T-helper 1 cell treated with Interleukin-12 subunit alpha and Interleukin-12 subunit beta and Interleukin-4 antibody, amounts not matched to agents 30 ng/mL and 1 ng/mL, for 36 hours (primary cell): ENCODE measurements at regions not wholly inside any gene's neighbourhood (a gene's known extent, or its start where the extent isn't known, plus 50 kb on each side); places are given as distances from the start of the nearest gene placed in this dataset.
"Not testable (repeated sequence)": the region's sequence is repeated elsewhere in the genome, so short reads cannot be mapped to it uniquely, and the experiment has no call there.

Experiments
- intact Hi-C: fragments of 100-400 bp; cut with micrococcal nuclease; formaldehyde crosslinking; loops from one replicate; pipeline ENCODE4 v1.15.1; 2024

- intact Hi-C loops: no loop called here
Measured at GRCh38 chr12:59055204-59055860, 135.0 kb upstream of the LRIG3 start.

DNA sequence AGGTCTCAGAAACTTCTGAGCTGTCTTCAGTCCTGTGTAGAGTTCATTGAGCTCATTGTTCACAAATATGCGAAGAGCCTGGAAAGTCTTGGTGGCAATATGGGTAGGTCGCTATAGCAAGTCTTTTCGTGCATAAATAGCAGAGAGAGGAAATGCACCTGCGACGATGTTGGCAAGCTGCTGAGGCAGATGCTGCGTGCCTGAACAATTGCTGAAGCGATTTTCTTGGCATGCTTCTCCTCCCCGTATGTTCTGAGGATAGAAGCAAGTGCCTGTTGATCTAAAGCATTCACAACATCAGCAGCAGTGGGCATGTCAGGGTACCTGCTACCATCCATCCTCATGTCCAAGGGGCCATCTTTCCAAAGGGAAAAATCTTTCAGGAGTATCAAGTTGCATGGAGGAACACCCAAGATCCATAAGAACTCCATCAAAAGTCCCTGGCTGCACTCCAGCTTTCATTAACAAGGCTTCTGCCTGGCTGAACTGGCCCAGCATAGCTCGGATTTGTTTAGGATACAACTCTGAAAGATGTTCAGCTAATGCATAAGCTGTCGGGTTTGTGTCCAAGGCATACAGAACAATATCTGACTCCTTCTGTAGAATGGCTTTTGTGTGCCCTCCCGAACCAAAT lies 133.1 kb upstream of the LRIG3 start:
- intact Hi-C loops: not testable (repeated sequence)

GRCh38 chr12:59046763-59047534 lies 126.6 kb upstream of the LRIG3 start:
- intact Hi-C loops: no loop called here

GRCh38 chr12:59044791-59045190 lies 124.5 kb upstream of the LRIG3 start:
- intact Hi-C loops: no loop called here

DNA sequence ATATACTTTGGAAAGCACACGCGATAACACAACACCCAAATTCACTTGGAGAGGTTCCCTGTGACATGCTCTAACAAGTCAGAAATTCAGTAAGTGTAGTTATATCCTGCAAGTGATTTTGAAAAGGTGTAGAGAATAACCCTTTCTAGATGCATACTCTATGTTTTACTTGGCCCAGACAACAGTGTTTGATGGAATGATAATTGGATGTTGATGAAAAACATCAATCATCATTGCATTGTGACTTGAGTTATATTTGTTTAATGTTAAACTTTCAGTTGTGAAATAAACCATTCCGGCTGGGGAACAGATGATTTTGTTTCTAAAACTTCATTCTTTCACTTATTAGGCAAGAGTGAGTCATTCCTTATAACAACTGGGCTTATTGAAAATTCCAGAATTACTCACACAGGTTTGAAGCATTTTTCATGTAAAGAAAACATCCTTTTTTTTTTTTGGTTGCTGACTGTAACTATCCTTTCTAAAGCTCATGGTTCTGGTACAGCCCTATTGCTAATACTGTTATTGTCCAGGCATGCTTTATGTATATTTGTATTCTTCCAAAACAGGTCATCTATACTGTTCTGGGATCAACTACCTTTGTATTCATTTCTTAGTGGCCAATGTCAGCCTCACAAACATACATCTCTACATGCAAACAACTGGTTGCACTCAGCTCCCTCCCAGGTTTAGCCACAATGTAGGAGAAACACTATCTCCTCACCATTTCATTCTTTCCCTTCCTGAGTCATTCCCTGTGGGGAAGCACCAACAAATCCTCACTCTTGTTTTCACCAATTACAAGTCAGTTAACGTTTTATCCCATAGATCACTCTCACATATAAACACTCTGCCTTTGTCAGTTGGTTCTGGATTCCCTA lies 121.2 kb upstream of the LRIG3 start:
- intact Hi-C loops: no loop called here

GRCh38 chr12:59040656-59041055 lies 120.4 kb upstream of the LRIG3 start:
- intact Hi-C loops: no loop called here

DNA sequence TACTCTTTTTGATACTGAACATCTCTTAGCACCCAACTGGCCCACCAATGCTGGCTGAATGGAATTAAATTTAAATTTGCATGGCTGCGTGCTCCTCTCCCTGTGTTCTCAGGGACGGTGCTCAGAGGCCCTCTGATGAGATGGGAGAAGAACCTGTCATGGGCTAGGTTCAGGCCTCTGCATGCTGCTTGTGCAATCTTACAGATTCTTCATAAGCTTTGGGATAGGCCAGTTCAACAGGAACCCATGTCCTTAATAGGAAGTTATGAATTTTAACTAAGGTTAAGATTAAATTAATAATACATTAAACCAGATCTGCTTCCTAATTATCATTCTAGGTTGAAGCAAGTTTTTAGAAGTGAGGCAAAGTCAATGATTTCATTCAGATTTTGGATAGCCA lies 119.7 kb upstream of the LRIG3 start:
- intact Hi-C loops: no loop called here

DNA sequence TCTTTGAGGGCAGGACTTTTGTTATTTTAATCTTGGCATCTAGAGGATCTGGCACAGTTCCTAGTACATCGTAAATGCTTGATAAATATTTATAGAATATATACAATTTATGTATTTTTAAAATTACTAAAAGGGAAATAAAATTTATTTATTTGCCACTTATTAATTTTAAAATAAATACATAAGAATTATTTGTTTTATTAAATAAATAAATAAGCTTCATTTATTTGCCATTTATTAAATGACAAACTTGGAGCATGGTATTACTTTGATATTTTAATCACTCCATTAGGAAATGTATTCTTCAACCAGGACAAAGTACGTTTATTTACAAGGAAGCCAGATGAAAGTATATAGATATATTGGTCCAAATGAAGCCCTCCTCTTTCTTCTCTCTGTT lies 118.7 kb upstream of the LRIG3 start:
- intact Hi-C loops: no loop called here

DNA sequence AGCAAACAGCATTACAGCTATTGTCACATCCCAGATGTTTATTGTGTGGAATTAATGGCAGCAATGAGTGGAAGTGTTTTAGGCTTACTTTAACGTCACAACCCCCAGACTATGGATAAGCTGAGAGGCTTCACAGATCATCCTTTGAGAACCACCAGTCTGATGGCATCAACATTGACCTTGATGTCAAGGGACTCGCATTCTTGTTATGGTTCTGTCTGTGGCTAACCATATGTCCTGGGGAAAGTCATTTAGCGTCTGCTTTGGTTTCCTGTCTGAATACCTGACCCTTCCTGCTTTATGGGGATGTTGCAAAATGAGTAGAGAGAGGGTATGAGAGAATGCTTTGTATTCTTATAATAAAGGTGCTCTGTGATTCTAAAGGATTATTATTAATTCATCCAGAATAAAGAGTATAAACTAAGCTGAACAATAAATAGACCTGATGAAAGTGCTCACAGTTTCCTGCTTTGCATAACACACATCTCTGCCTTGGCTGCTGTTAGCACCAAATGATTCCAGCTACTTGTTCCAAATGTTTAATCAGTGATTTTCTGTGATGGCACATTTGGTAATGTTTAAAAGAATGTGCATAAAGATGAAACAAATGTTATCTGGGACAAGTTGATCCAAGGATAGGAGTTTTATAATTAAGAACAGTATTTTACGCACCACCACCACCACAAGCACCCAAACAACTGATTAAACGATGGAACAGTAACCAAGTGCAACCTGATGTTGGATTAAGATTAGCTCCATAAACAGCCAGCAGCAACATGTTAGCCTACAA lies 116.9 kb upstream of the LRIG3 start:
- intact Hi-C loops: no loop called here

GRCh38 chr12:59036347-59036746 lies 116.0 kb upstream of the LRIG3 start:
- intact Hi-C loops: no loop called here

DNA sequence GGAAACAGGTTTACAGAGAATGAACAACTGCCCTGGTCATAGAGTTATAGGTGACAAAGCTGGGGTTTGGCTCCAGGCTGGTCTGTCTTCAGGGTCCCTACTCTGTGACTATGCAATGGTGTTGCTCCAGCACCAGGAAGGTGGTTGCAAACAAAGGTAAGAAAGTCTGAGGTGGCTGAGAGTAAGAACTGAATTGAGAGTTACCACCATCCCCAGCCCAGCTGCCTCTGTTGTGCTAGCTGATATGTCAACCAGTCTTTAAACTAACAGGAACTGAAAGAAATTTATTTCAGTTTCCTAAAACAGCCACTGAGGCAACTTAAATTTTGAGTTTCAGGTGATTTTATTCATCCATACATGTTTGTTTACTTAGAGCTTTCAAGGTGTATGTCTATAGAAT lies 111.0 kb upstream of the LRIG3 start:
- intact Hi-C loops: no loop called here

- intact Hi-C loops: no loop called here
Measured at GRCh38 chr12:59030415-59030814, 110.1 kb upstream of the LRIG3 start.

DNA sequence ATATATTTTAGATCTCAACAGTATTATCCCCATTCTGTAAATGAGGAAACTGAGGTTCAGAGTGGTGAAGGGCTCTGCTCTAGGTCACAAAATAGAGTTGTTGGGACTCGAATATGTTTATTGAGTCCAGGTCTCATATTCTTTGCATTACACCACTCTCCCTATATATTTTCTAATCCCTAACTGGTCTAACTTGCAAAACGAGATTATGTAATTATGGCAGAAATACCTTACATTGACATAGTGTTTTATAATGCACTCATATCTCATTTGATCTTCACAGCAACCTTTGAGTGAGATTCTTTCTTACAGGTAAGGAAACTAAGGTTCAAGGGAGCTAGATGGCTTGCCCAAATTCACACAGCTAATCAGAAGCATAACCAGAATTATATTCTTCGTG lies 106.9 kb upstream of the LRIG3 start:
- intact Hi-C loops: no loop called here

DNA sequence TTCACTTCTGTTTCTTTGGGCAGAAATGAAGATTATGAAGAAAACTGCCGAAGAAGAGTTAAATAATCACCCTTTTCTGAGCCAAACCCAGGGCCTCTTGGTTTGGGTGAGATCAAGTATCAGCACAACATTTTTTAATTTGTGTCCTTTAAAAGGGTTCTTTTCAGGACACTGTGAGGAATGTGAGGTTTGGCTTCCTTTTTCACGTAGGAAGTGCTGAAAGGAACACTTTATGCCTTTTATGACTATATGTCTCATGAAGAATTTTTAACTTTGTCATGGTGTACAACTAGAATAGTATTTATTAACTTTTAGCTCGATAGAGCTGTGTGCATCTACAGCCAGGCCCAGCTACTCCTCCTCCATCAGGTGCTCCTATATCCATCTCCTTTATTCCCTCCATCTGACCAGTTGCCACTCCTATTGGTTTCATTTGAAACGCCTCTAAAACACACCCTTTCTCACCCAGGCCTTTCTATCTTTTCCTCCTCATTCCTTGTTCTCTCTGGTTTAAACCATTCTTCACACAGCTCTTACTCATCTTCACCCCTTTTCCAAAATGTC lies 103.6 kb upstream of the LRIG3 start:
- intact Hi-C loops: no loop called here

- intact Hi-C loops: no loop called here
Measured at GRCh38 chr12:59020073-59020946, 100.0 kb upstream of the LRIG3 start.

DNA sequence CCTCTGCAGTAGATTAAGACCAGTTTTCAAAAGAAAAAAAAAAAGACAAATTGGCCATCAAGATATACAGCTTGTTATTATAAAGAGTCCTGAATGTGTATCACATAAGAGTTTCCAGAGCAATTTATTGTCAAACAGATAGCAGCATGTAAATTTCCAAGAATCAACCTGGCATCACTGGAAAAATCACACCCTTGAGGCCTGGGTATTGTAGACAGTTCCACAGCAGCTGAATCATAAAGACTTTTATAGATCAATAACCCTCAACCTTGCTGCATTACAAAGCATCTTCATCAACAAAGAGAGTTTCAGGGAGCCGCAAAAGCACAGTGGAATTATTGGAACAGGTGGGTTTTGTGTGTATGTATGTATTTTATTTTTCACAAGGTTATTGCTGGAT lies 94.6 kb upstream of the LRIG3 start:
- intact Hi-C loops: no loop called here

DNA sequence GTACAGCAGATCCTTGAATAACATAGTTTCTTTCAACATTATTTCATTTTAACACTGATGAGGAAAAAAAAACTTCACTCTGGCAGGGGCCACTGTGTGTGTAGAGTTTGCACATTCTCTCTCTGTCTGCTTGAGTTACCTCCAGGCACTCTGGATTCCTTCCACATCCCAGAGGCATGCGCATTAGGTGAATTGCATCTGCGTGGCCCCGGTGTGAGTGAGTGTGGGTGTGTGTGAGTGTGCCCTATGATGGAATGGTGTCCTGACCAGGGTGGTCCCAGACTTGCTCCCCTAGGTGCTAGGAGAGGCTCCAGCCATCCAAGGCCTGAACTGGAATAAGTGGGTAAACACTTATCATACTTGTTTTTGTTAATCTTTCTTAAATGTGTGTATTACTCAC lies 90.6 kb upstream of the LRIG3 start:
- intact Hi-C loops: no loop called here

- intact Hi-C loops: no loop called here
Measured at GRCh38 chr12:59010118-59010517, 89.8 kb upstream of the LRIG3 start.

DNA sequence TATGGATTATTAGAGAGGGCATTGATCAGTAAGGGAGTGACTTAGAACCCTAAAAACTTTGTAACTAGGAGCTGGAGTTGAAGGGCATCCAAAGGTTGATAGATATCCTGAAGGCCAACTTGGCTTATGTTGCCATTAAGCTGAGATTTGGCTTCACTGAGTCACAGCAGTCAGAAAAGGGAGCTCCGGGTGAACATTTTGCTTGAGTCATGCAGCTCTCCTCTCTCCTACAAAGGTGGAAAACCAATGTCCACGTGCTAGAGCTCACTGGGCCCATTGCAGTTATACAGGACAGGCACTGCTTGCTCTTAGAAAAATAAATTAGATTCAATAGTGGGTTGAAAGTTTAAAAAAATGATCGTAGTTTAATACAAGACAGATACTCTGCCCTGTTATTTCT lies 87.3 kb upstream of the LRIG3 start:
- intact Hi-C loops: no loop called here
